Body of pancreas (tissue), 4 donors: ENCODE measurements at regions not wholly inside any gene's neighbourhood (a gene's known extent, or its start where the extent isn't known, plus 50 kb on each side); places are given as distances from the start of the nearest gene placed in this dataset.

Experiments
- CTCF ChIP-seq, 7 experiments: fragments of 450-650 bp in 4 of 7; fragments of 200-600 bp in 3 of 7; sonication (generic) in 3 of 7; IDR thresholded peaks; one replicate each; pipeline ENCODE4 v1.5.1; 2016 to 2019; ENCODE audit warnings: antibody characterized with exemption in 7 of 7
- POLR2A ChIP-seq, 3 donors: fragments of 450-650 bp; IDR thresholded peaks; one replicate each; pipeline ENCODE4 v1.6.1; 2016; ENCODE audit warnings: antibody characterized with exemption in 3 of 3, mild to moderate bottlenecking in 2 of 3

- no peak for TF ChIP-seq POLR2A (IDR thresholded peaks at IDR 0.05)
- TF ChIP-seq CTCF (IDR thresholded peaks at IDR 0.05) = no peak
These were observed 354.3 kb upstream of the NRG3 start for GRCh38 chr10:81520688-81521087.
